Lung (tissue), 11 donors: ENCODE measurements at regions not wholly inside any gene's neighbourhood (a gene's known extent, or its start where the extent isn't known, plus 50 kb on each side); places are given as distances from the start of the nearest gene placed in this dataset.

ENCODE experiments used
- ATAC-seq: fragments of 200-7000 bp; cut with Tn5 transposase; one replicate; pipeline ENCODE4 v1.9.1; 2020; ENCODE audit warnings: moderate number of reproducible peaks; ENCODE audit not compliant: insufficient read depth, low FRiP score
- DNase-seq, 3 donors: peaks; one replicate each; pipeline ENCODE4 v3.0.0-alpha.2; 2013 to 2017
- H3K27ac ChIP-seq, 2 donors: one replicate each; pipeline ENCODE4 v1.5.1; 2013; ENCODE audit warnings: mild to moderate bottlenecking in 2 of 2, moderate library complexity in 2 of 2, control low read depth in 1 of 2, inconsistent platforms in 1 of 2, low read depth in 1 of 2, low read length in 1 of 2
- H3K27me3 ChIP-seq, 3 donors: one replicate each; pipeline ENCODE4 v1.5.1; 2013; ENCODE audit warnings: low read length in 2 of 3; ENCODE audit not compliant: control insufficient read depth in 3 of 3, insufficient read depth in 3 of 3
- H3K36me3 ChIP-seq, 4 donors: one replicate each; pipeline ENCODE4 v1.5.1; 2013; ENCODE audit warnings: low read length in 4 of 4, mild to moderate bottlenecking in 1 of 4, moderate library complexity in 1 of 4; ENCODE audit not compliant: control insufficient read depth in 4 of 4, insufficient read depth in 4 of 4
- H3K4me1 ChIP-seq, 5 donors: one replicate each; pipeline ENCODE4 v1.5.1; 2013; ENCODE audit warnings: low read length in 5 of 5, mild to moderate bottlenecking in 2 of 5, moderate library complexity in 1 of 5; ENCODE audit not compliant: control insufficient read depth in 5 of 5, insufficient read depth in 5 of 5
- H3K4me3 ChIP-seq: one replicate; pipeline ENCODE4 v1.5.1; 2013; ENCODE audit warnings: mild to moderate bottlenecking, control low read depth, moderate library complexity
- H3K9ac ChIP-seq, 2 donors: one replicate each; pipeline ENCODE4 v1.5.1; 2013; ENCODE audit warnings: low read length in 2 of 2, control low read depth in 1 of 2; ENCODE audit not compliant: insufficient read depth in 1 of 2
- H3K9me3 ChIP-seq, 4 donors: one replicate each; pipeline ENCODE4 v1.5.1; 2013; ENCODE audit warnings: low read length in 3 of 4, mild to moderate bottlenecking in 1 of 4, moderate library complexity in 1 of 4; ENCODE audit not compliant: control insufficient read depth in 4 of 4, insufficient read depth in 3 of 4
- WGBS, 2 donors: extraction: QIAGEN DNeasy Blood & Tissue Kit; methylation state at CpG; one replicate each; pipeline ENCODE4 v1.1.7; 2013; 5-methylcytosine and 5-hydroxymethylcytosine counted together
- TF ChIP-seq, protein P1 (sequence below): IDR thresholded peaks from 2 replicates; pipeline ENCODE4 v1.5.1; 2012; ENCODE audit warnings: mild to moderate bottlenecking; ENCODE audit errors: control extremely low read depth, extremely low read depth
- donor health status: control.
- donor health status: control.
- donor health status: Bipolar disorder and iron deficiency.
- donor health status: healthy.
- donor health status: DM: yes; HTN: yes; CAD: no.

DNA sequence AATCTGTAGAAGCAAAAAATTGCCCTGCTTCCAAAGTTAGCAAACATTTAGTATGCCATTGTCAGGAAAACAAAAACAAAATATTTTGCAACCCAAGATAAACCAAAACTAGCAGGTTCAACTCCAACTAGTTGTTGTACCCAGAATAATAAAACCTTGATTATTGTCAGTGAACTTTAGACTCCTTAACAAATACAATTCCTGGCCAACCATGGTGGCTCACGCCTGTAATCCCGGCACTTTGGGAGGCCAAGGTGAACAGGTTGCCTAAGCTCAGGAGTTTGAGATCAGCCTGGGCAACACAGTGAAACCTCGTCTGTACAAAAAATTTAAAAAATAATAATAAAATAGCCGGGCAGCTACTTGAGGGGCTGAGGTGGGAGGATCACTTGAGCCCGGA, 53.6 kb upstream of the EPCAM start:
- H3K27ac ChIP-seq = no peak overlapping the region
- no peak overlapping the region for H3K9ac ChIP-seq
- H3K27me3 ChIP-seq = no peaks in the 10 kb centered on the region
- 91 to 94% methylated on average over 5 of the region's 5 CpGs for WGBS, 2 donors
- no peaks in the 10 kb centered on the region for H3K36me3 ChIP-seq
- no peak for DNase-seq
- no peak for ATAC-seq
- TF ChIP-seq, protein P1, sequence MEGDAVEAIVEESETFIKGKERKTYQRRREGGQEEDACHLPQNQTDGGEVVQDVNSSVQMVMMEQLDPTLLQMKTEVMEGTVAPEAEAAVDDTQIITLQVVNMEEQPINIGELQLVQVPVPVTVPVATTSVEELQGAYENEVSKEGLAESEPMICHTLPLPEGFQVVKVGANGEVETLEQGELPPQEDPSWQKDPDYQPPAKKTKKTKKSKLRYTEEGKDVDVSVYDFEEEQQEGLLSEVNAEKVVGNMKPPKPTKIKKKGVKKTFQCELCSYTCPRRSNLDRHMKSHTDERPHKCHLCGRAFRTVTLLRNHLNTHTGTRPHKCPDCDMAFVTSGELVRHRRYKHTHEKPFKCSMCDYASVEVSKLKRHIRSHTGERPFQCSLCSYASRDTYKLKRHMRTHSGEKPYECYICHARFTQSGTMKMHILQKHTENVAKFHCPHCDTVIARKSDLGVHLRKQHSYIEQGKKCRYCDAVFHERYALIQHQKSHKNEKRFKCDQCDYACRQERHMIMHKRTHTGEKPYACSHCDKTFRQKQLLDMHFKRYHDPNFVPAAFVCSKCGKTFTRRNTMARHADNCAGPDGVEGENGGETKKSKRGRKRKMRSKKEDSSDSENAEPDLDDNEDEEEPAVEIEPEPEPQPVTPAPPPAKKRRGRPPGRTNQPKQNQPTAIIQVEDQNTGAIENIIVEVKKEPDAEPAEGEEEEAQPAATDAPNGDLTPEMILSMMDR = no peak
- H3K4me3 ChIP-seq = no peak overlapping the region
- no peaks in the 10 kb centered on the region for H3K9me3 ChIP-seq
- H3K4me1 ChIP-seq = peaks cover 2 to 12% (median 8%) of the 10 kb centered on the region in 5 donors

DNA sequence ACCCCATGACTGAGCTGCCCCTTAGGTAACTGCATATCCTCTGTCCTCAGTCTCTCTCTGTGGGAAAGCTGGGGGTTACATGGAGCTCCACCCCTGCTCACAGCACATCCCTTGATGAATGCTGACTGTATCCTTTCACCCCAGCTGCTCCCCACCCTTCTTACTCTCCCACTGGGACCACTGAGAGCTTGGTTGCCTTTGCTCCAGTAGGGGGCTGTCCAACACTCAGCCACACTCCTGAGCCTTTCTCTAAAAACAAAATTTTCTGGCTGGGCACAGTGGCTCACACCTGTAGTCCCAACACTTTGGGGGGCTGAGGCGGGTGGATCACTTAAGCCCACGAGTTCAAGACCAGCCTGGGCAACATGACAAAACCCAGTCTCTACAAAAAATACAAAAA, 55.4 kb upstream of the EPCAM start:
- H3K9ac ChIP-seq = no peak overlapping the region

DNA sequence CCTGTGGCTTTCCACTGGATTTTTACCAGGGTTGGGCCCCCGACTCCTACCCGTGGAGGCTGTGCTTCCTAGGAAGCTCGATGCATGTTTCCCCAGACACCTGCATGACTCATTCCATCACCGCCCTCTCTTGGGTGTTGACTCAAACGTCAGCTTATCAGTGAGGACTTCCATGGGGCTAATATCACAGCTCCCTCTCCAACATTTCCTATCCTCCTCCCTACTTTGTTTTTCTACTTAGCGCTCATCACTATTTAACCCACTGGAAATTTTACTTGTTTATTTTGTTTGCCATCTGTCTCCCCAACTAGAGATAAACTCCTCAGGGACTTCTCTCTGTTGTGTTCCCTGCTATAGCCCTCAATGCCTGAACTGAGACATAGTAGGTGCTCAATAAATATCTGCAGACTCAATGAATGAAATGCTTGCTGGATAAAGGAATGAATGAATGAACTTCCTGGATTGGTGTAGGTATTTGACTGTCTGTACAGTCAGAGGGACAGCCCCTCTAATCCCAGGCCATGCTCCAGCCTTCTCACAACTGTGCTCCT, 55.9 kb upstream of the EPCAM start:
- Histone ChIP-seq H3K9ac (no peak overlapping the region), H3K9me3 (no peaks in the 10 kb centered on the region), H3K36me3 (no peaks in the 10 kb centered on the region), H3K27me3 (no peaks in the 10 kb centered on the region), H3K4me1 (peaks cover 3 to 20% (median 11%) of the 10 kb centered on the region in 5 donors), H3K27ac (no peak overlapping the region), H3K4me3 (no peak overlapping the region)
- no peak for DNase-seq
- 54 to 58% methylated on average over 6 of the region's 6 CpGs for WGBS, 2 donors
- ATAC-seq = peak; percentile 70
- TF ChIP-seq, protein P1 = no peak

More for the DNA sequence above, 55.4 kb upstream of the EPCAM start:
- H3K4me1 ChIP-seq = peaks cover 3 to 20% (median 11%) of the 10 kb centered on the region in 5 donors
- no peak overlapping the region for H3K4me3 ChIP-seq
- H3K36me3 ChIP-seq = no peaks in the 10 kb centered on the region
- 87 to 91% methylated on average over 2 of the region's 2 CpGs for WGBS, 2 donors
- no peaks in the 10 kb centered on the region for H3K27me3 ChIP-seq
- ATAC-seq (no peak), DNase-seq (no peak)
- H3K9me3 ChIP-seq = no peaks in the 10 kb centered on the region
- TF ChIP-seq, protein P1 = no peak
- no peak overlapping the region for H3K27ac ChIP-seq

DNA sequence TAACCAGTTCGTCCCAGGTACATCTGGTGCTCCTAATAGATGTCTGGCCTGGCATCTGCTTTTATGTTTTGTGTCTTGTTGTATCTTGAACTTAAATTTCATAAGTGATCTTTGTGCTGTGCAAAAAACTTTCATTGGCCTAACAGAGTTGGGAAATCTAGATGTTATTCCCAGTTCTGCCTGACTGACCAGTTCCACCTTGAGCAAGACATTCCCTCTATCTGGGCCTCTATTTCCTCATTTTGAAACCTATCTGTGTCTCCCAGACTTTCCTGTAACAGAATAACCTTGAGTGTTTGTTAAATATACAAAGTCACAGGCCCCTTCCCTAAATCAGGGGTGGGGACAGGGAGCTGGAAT, 56.6 kb upstream of the EPCAM start:
- Histone ChIP-seq H3K9ac (no peak overlapping the region), H3K36me3 (no peaks in the 10 kb centered on the region), H3K4me1 (peaks cover 3 to 20% (median 11%) of the 10 kb centered on the region in 5 donors), H3K27ac (no peak overlapping the region), H3K9me3 (no peaks in the 10 kb centered on the region), H3K4me3 (no peak overlapping the region), H3K27me3 (no peaks in the 10 kb centered on the region)
- ATAC-seq (no peak), DNase-seq (no peak)
- TF ChIP-seq, protein P1 = no peak
- WGBS, 2 donors = 88 to 92% methylated on average over 1 of the region's 1 CpG
